ENCODE measurements at regions not wholly inside any gene's neighbourhood (a gene's known extent, or its start where the extent isn't known, plus 50 kb on each side); places are given as distances from the start of the nearest gene placed in this dataset.

GRCh38 chr11:59008947-59009346, 69.7 kb downstream of the GLYATL1 start:
- 5 to 28% (median 14%) methylated on average over 1 of the region's 1 CpG for WGBS, 5 donors
- peaks cover 0 to 33% (median 7%) of the 10 kb centered on the region in 4 donors for H3K4me1 ChIP-seq
- DNase-seq: peak in 1 of 2 donors; percentile 38
- intact Hi-C loops (cut with DNase I; ENCODE audit: low total_unique reads): no loop called here
- no peak for TF ChIP-seq CTCF (IDR thresholded peaks at IDR 0.05)
- no peak for TF ChIP-seq POLR2AphosphoS5 (IDR thresholded peaks at IDR 0.05)
- no peak for TF ChIP-seq EP300 (IDR thresholded peaks at IDR 0.05)
- no peak for TF ChIP-seq POLR2A (IDR thresholded peaks at IDR 0.05)
- no peaks in the 10 kb centered on the region for H3K9me3 ChIP-seq
- no peak overlapping the region for H3K27ac ChIP-seq
- no peaks in the 10 kb centered on the region for H3K36me3 ChIP-seq
- H3K4me3 ChIP-seq: no peak overlapping the region
- H3K27me3 ChIP-seq: no peaks in the 10 kb centered on the region

GRCh38 chr11:59009661-59010060, 70.4 kb downstream of the GLYATL1 start:
- peak in 1 of 2 donors; percentile 12 for DNase-seq
- Histone ChIP-seq H3K4me3 (no peak overlapping the region), H3K9me3 (no peaks in the 10 kb centered on the region), H3K27me3 (no peaks in the 10 kb centered on the region), H3K27ac (peak overlapping the region in 1 of 5 donors; percentile 5), H3K36me3 (no peaks in the 10 kb centered on the region), H3K4me1 (peaks cover 0 to 33% (median 7%) of the 10 kb centered on the region in 4 donors)
- TF ChIP-seq EP300 (IDR thresholded peaks at IDR 0.05): no peak
- TF ChIP-seq CTCF (IDR thresholded peaks at IDR 0.05): no peak
- TF ChIP-seq POLR2AphosphoS5 (IDR thresholded peaks at IDR 0.05): no peak
- TF ChIP-seq POLR2A (IDR thresholded peaks at IDR 0.05): no peak
- intact Hi-C loops (cut with DNase I; ENCODE audit: low total_unique reads): no loop called here
- WGBS, 5 donors: 19 to 41% (median 33%) methylated on average over 2 of the region's 2 CpGs

GRCh38 chr11:59010708-59011107, 71.4 kb downstream of the GLYATL1 start:
- DNase-seq: no peak
- Histone ChIP-seq H3K4me3 (no peak overlapping the region), H3K27ac (no peak overlapping the region), H3K36me3 (no peaks in the 10 kb centered on the region), H3K27me3 (no peaks in the 10 kb centered on the region), H3K4me1 (peaks cover 0 to 33% (median 7%) of the 10 kb centered on the region in 4 donors), H3K9me3 (no peaks in the 10 kb centered on the region)
- no peak for TF ChIP-seq CTCF (IDR thresholded peaks at IDR 0.05)
- TF ChIP-seq POLR2AphosphoS5 (IDR thresholded peaks at IDR 0.05): no peak
- no peak for TF ChIP-seq POLR2A (IDR thresholded peaks at IDR 0.05)
- TF ChIP-seq EP300 (IDR thresholded peaks at IDR 0.05): no peak
- WGBS, 5 donors: 88 to 94% (median 92%) methylated on average over 3 of the region's 3 CpGs
- intact Hi-C loops (cut with DNase I; ENCODE audit: low total_unique reads): no loop called here

- Histone ChIP-seq H3K9me3 (no peaks in the 10 kb centered on the region), H3K4me3 (no peak overlapping the region), H3K27ac (peak overlapping the region in 1 of 5 donors; percentile 7), H3K36me3 (no peaks in the 10 kb centered on the region), H3K4me1 (peaks cover 0 to 33% (median 7%) of the 10 kb centered on the region in 4 donors), H3K27me3 (no peaks in the 10 kb centered on the region)
- no peak for TF ChIP-seq EP300 (IDR thresholded peaks at IDR 0.05)
- no peak for TF ChIP-seq POLR2AphosphoS5 (IDR thresholded peaks at IDR 0.05)
- TF ChIP-seq CTCF (IDR thresholded peaks at IDR 0.05): no peak
- TF ChIP-seq POLR2A (IDR thresholded peaks at IDR 0.05): no peak
- 19 to 37% (median 27%) methylated on average over 3 of the region's 3 CpGs for WGBS, 5 donors
- peak in 1 of 2 donors; percentile 12 for DNase-seq
- intact Hi-C loops (cut with DNase I; ENCODE audit: low total_unique reads): no loop called here
Observed at GRCh38 chr11:59011655-59012397, 72.5 kb downstream of the GLYATL1 start.

Measured in stomach (tissue), 8 donors.